ACC112 (cell line): ENCODE measurements at regions not wholly inside any gene's neighbourhood (a gene's known extent, or its start where the extent isn't known, plus 50 kb on each side); places are given as distances from the start of the nearest gene placed in this dataset.
"Not testable (repeated sequence)": the region's sequence is repeated elsewhere in the genome, so short reads cannot be mapped to it uniquely, and the experiment has no call there.

Experiments used
- H2AFZ ChIP-seq: fragments of 200-600 bp; sonication (generic); one replicate; pipeline ENCODE4 v1.6.0; 2017; ENCODE audit warnings: antibody characterized with exemption, low read length; ENCODE audit not compliant: unreplicated experiment
- H3K27ac ChIP-seq: fragments of 200-600 bp; sonication (generic); 2 replicates; pipeline ENCODE4 v1.5.1; 2014; ENCODE audit warnings: low read depth, mild to moderate bottlenecking, antibody characterized with exemption, low read length, moderate library complexity
- H3K27me3 ChIP-seq: fragments of 200-600 bp; sonication (generic); 2 replicates; pipeline ENCODE4 v1.6.1; 2014; ENCODE audit warnings: mild to moderate bottlenecking, antibody characterized with exemption, low read length, moderate library complexity, mixed read lengths; ENCODE audit not compliant: insufficient read depth
- H3K36me3 ChIP-seq: fragments of 200-600 bp; sonication (generic); 2 replicates; pipeline ENCODE4 v1.6.1; 2016; ENCODE audit warnings: mild to moderate bottlenecking, antibody characterized with exemption, low read length, moderate library complexity, mixed read lengths; ENCODE audit not compliant: insufficient read depth
- H3K4me1 ChIP-seq: fragments of 200-600 bp; sonication (generic); one replicate; pipeline ENCODE4 v1.6.1; 2016; ENCODE audit warnings: low read length, mixed read lengths; ENCODE audit not compliant: insufficient read depth, unreplicated experiment, control insufficient read depth
- H3K4me3 ChIP-seq: fragments of 200-600 bp; sonication (generic); 2 replicates; pipeline ENCODE4 v1.5.1; 2014; ENCODE audit warnings: mild to moderate bottlenecking, low read depth, low read length
- H3K79me2 ChIP-seq: fragments of 200-600 bp; sonication (generic); one replicate; pipeline ENCODE4 v1.6.0; 2016; ENCODE audit warnings: low read length; ENCODE audit not compliant: control insufficient read depth, unreplicated experiment, insufficient read depth

GRCh38 chr14:105601360-105602242, 75.2 kb downstream of the TMEM121 start:
- Histone ChIP-seq H3K27ac (no peak overlapping the region), H3K36me3 (no peaks in the 10 kb centered on the region), H3K79me2 (no peaks in the 10 kb centered on the region), H3K4me3 (no peak overlapping the region), H2AFZ (no peak overlapping the region), H3K27me3 (no peaks in the 10 kb centered on the region), H3K4me1 (no peaks in the 10 kb centered on the region)

GRCh38 chr14:105602243-105602750, 75.9 kb downstream of the TMEM121 start:
- Histone ChIP-seq H2AFZ (no peak overlapping the region), H3K27me3 (no peaks in the 10 kb centered on the region), H3K4me1 (no peaks in the 10 kb centered on the region), H3K79me2 (no peaks in the 10 kb centered on the region), H3K4me3 (no peak overlapping the region), H3K27ac (no peak overlapping the region), H3K36me3 (no peaks in the 10 kb centered on the region)

GRCh38 chr14:105602799-105603793, 76.7 kb downstream of the TMEM121 start:
- H3K36me3 ChIP-seq: no peaks in the 10 kb centered on the region
- no peaks in the 10 kb centered on the region for H3K4me1 ChIP-seq
- no peak overlapping the region for H3K27ac ChIP-seq
- no peaks in the 10 kb centered on the region for H3K27me3 ChIP-seq
- no peak overlapping the region for H2AFZ ChIP-seq
- H3K4me3 ChIP-seq: no peak overlapping the region
- H3K79me2 ChIP-seq: no peaks in the 10 kb centered on the region

- not testable (repeated sequence) for H3K4me1 ChIP-seq, H3K4me3 ChIP-seq, H3K36me3 ChIP-seq, H3K79me2 ChIP-seq, H3K27me3 ChIP-seq, H3K27ac ChIP-seq, H2AFZ ChIP-seq
Observed at GRCh38 chr14:105604531-105605463, 78.4 kb downstream of the TMEM121 start.

- H3K36me3 ChIP-seq: no peaks in the 10 kb centered on the region
Observed at GRCh38 chr14:105605464-105606304, 79.3 kb downstream of the TMEM121 start.

GRCh38 chr14:105606305-105606975, 80.1 kb downstream of the TMEM121 start:
- not testable (repeated sequence) for H3K4me1 ChIP-seq, H3K27me3 ChIP-seq, H3K36me3 ChIP-seq, H3K27ac ChIP-seq, H2AFZ ChIP-seq, H3K79me2 ChIP-seq, H3K4me3 ChIP-seq

More at GRCh38 chr14:105605464-105606304, 79.3 kb downstream of the TMEM121 start:
- H3K4me3 ChIP-seq: no peak overlapping the region
- no peaks in the 10 kb centered on the region for H3K4me1 ChIP-seq
- no peaks in the 10 kb centered on the region for H3K27me3 ChIP-seq
- no peak overlapping the region for H3K27ac ChIP-seq
- no peak overlapping the region for H2AFZ ChIP-seq
- H3K79me2 ChIP-seq: no peaks in the 10 kb centered on the region

GRCh38 chr14:105607025-105607424, 80.6 kb downstream of the TMEM121 start:
- H3K27ac ChIP-seq, H3K36me3 ChIP-seq, H2AFZ ChIP-seq, H3K4me1 ChIP-seq, H3K4me3 ChIP-seq, H3K79me2 ChIP-seq, H3K27me3 ChIP-seq: not testable (repeated sequence)

- H3K36me3 ChIP-seq, H3K4me3 ChIP-seq, H3K27ac ChIP-seq, H3K4me1 ChIP-seq, H3K27me3 ChIP-seq, H3K79me2 ChIP-seq, H2AFZ ChIP-seq: not testable (repeated sequence)
Observed at GRCh38 chr14:105614987-105615386, 88.6 kb downstream of the TMEM121 start.
